Mesodermal cell (in vitro differentiated cells): ENCODE measurements at regions not wholly inside any gene's neighbourhood (a gene's known extent, or its start where the extent isn't known, plus 50 kb on each side); places are given as distances from the start of the nearest gene placed in this dataset.

ENCODE experiments used
- H3K27ac ChIP-seq: 2 replicates; pipeline ENCODE4 v1.7.0; 2013; ENCODE audit warnings: mild to moderate bottlenecking, low read depth, low read length, moderate library complexity; ENCODE audit not compliant: severe bottlenecking
- H3K36me3 ChIP-seq: 2 replicates; pipeline ENCODE4 v1.7.1; 2013; ENCODE audit warnings: mild to moderate bottlenecking, low read length, moderate library complexity; ENCODE audit not compliant: control insufficient read depth, insufficient read depth
- H3K4me1 ChIP-seq: one replicate; pipeline ENCODE4 v1.7.1; 2013; ENCODE audit warnings: mild to moderate bottlenecking, low read length; ENCODE audit not compliant: insufficient read depth, control insufficient read depth, poor library complexity, severe bottlenecking
- H3K4me3 ChIP-seq: 2 replicates; pipeline ENCODE4 v1.7.0; 2013; ENCODE audit warnings: low read length, control low read depth, mild to moderate bottlenecking; ENCODE audit not compliant: insufficient read depth, poor library complexity, severe bottlenecking; ENCODE audit errors: extremely low read depth
- H3K9me3 ChIP-seq: 2 replicates; pipeline ENCODE4 v1.7.1; 2013; ENCODE audit warnings: mild to moderate bottlenecking, low read length, moderate library complexity; ENCODE audit not compliant: control insufficient read depth
- WGBS, 2 experiments: methylation state at CpG; one replicate each; pipeline ENCODE4 v1.1.5; 2013; ENCODE audit warnings: missing lambda C conversion rate in 2 of 2; ENCODE audit not compliant: insufficient coverage in 2 of 2; 5-methylcytosine and 5-hydroxymethylcytosine counted together

DNA sequence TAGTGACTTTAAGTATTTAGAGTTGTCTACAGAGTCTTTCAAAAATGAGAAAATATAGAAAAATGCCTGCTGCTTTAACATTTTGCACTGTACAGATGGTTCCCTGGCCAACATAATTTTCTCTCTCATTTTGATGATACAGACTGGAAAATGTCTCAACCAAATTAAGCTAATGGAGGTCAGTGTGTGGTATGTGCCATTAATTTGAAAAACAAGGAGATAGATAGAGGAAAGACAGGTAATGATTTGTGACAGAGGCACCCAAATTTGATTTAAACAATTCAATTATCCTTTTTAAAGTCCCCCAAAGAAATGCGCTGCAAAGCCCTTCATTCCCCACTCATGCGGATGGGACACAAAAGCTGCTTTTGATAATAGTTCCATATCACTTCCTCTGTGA is 140.0 kb downstream of the ASCL1 start:
- H3K4me1 ChIP-seq = peaks cover 9% of the 10 kb centered on the region
- no peaks in the 10 kb centered on the region for H3K36me3 ChIP-seq
- no CpG with 5 or more reads among the region's 2 CpGs for WGBS, 2 experiments
- H3K27ac ChIP-seq = no peak overlapping the region
- H3K4me3 ChIP-seq = no peak overlapping the region
- H3K9me3 ChIP-seq = no peaks in the 10 kb centered on the region

DNA sequence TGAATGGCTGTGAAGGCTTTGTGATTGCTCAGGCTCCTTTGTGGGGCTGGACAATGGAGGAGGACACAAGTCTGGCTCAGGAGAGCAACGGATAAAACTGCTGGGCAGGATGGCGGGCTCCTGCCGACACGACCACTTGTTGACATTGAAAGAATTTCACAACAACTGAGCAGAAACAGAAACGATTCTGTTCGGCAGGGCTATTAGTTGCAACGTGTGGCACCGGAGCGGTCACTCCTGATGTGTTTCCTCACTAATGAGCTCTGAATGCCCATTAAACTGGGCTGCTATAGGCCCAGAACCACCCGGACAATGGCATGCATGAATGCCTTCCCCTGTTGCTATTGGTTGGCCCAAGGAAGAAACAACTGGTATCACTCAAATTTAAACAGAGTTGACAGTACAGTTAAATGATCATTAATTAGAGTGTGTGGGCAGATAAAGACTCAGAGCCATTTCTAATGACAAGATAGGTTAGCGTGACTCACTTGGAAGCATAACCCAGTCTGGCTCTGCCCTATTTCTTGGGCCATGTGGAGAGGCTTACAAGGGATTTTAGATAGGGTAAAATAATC is 142.9 kb downstream of the ASCL1 start:
- no peak overlapping the region for H3K4me3 ChIP-seq
- no peaks in the 10 kb centered on the region for H3K4me1 ChIP-seq
- no peaks in the 10 kb centered on the region for H3K36me3 ChIP-seq
- no peaks in the 10 kb centered on the region for H3K9me3 ChIP-seq
- H3K27ac ChIP-seq = no peak overlapping the region
- WGBS, 2 experiments = 93 to 96% methylated on average over 10 to 11 of the region's 11 CpGs

DNA sequence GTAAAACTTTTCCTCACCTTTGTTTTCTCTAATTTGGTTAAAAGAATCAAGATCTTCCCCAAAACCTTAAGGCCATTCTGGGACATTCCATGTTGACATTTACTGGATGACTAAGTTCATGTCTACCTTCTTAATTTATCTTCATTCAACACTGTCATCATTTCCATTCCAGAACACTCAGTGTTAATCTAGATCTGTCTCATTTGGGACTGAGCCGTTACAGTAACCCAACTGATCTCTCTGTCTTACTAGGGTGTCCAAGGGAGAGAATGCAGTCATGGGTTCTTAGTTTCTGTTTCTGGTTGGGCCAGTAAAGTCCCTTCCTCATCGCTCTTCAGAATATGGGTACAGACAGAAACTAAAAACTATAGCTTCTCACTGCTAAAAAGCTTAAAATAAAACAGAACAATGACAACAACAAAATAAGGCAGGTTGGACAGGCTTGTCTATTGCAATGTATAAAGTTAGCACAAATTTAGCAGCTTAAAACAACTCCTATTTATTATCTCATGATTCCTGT is 144.8 kb downstream of the ASCL1 start:
- H3K9me3 ChIP-seq = no peaks in the 10 kb centered on the region
- H3K36me3 ChIP-seq = no peaks in the 10 kb centered on the region
- no peak overlapping the region for H3K4me3 ChIP-seq
- H3K27ac ChIP-seq = no peak overlapping the region
- WGBS, 2 experiments = 71% methylated on average over 1 of the region's 2 CpGs; no CpG with 5 or more reads in 1 of the 2 experiments
- no peaks in the 10 kb centered on the region for H3K4me1 ChIP-seq

DNA sequence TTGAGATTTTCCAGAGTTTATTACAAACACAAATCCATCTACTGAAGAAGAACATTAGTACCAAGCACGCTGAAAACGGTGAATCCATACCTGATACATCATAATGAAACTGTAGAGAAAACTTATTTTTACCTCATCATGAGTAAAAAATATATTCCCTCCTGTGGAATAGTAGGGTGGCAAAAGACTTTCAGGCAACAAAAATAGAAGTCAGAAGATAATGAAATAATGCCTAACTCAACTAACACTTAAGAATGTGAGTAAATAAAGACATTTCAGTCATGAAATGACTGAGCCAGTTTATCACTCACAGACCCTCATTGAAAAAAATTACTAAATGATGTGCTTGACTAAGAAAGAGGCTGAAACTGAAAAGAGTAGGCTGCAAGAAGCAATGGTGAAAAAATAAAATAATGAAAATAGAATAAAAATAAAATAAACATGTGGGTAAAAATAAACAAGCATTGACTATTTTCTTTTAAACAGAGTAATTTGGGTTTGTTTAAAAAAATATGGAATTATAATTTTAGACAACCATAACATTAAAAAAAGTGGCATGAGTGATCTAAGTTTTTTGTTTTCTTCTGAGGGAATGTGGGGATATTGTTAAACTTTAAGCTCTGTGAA is 148.6 kb downstream of the ASCL1 start:
- WGBS, 2 experiments = no CpG with 5 or more reads among the region's 2 CpGs
- no peak overlapping the region for H3K4me3 ChIP-seq
- H3K9me3 ChIP-seq = no peaks in the 10 kb centered on the region
- no peak overlapping the region for H3K27ac ChIP-seq
- no peaks in the 10 kb centered on the region for H3K36me3 ChIP-seq
- no peaks in the 10 kb centered on the region for H3K4me1 ChIP-seq

DNA sequence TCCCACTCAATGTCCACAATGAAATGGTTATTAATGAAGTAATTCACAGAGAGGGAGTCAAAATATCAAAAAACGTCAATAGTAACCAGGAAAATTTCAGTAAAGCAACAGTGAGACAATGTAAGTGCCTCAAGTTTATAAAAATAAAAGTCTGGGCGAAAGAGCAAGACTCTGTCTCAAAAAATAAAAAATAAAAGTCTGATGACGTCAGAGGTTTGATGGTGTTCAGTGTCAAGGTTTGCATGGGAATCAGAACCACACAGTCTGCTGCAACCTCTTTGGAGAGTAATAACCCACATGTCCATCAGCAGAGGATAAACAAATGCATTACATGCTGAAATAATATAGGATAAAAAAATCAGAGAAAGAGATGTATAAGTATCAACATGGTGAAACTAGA is 152.4 kb downstream of the ASCL1 start:
- Histone ChIP-seq H3K36me3 (no peaks in the 10 kb centered on the region), H3K27ac (no peak overlapping the region), H3K9me3 (no peaks in the 10 kb centered on the region), H3K4me3 (no peak overlapping the region), H3K4me1 (no peaks in the 10 kb centered on the region)
- WGBS, 2 experiments = 80 to 88% methylated on average over 1 to 3 of the region's 3 CpGs

DNA sequence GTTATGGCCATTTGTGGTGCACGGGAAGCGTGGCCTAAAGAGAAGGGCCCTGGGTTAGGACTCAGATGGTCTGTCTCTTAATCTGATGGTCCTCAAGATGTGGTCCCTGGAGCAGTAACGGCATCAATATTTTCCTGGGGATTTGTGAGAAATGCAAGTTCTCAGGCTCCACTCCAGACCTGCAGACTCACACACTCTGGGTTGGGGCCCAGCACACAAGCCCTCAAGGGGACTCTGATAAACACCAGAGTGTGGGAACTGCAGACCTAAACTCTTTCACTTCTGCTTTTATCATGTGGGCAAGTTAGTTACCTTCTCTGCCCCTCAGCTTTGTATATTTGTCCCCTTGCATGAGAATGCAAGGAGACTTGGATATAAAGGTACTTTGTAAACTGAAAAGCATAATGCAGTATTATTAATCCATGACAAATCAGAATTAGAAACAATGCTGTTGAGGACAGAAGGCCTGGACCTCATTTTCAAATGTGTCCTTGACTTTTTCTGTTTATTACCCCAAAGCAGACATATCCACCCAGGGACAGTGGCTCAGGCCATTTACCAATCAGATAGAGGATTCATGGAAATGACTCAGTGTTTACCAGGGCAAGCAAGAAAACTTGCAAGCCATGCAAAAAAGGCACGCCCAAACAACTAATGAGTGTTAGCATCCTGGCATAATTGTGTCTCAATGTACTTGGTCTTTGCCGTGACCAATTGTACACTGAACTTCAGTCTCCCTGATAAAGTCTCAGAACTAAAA is 157.0 kb downstream of the ASCL1 start:
- 85 to 98% methylated on average over 4 to 5 of the region's 5 CpGs for WGBS, 2 experiments
- Histone ChIP-seq H3K4me3 (no peak overlapping the region), H3K4me1 (no peaks in the 10 kb centered on the region), H3K9me3 (no peaks in the 10 kb centered on the region), H3K27ac (peak overlapping the region; percentile 11), H3K36me3 (no peaks in the 10 kb centered on the region)

DNA sequence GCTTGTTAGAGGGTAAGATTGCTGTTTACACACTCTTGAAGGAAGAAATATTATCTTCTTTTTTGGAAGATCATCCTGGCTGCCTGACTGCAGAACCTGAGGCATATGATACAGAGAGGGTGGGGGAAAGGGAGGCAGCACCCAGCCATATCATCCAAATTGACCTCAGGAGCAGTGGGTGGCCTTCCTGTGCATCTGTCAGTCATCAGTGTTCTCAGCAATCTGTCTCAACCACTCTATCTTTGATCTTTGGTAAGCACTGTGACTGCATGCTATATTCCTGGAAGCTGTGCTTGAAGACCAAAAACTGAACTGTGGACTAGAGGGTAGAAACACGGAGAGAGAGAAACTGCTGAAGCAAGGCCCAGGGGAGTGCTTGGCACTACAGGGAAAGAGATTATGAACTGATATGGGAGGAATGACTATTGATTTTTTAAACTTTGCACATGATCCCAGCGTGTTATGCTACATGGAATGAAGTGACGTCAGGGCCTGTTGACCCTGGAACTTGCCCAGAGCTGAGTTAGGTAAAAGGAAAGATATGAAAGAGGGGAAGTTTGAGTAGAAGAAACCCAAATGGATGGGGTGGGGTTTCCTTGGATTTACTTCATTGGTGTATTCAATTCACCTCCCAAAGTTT is 171.5 kb downstream of the ASCL1 start:
- Histone ChIP-seq H3K4me3 (no peak overlapping the region), H3K36me3 (no peaks in the 10 kb centered on the region), H3K27ac (no peak overlapping the region), H3K9me3 (peaks cover 4% of the 10 kb centered on the region), H3K4me1 (no peaks in the 10 kb centered on the region)
- WGBS, 2 experiments = 85 to 87% methylated on average over 3 of the region's 3 CpGs

DNA sequence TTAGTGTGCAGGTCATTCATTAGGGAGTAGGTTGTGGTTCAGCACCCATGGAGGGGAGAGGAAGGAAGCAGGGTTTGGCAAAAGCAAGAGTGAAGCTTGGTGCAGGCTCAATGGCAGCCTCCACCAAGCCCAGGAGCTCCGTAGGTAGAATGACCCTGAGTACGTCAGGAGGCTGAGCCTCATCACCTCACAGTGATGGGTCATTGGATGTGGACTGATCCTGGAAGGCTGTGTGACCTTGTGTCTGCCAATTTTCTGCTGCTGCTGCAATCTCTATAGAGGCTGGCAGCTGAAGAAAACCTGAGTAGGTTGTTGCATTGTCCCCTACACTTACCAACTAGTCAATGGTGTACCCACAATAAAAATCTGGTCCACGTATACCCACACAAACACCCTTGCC is 173.1 kb downstream of the ASCL1 start:
- Histone ChIP-seq H3K9me3 (peaks cover 5% of the 10 kb centered on the region), H3K36me3 (no peaks in the 10 kb centered on the region), H3K4me3 (no peak overlapping the region), H3K27ac (no peak overlapping the region), H3K4me1 (no peaks in the 10 kb centered on the region)
- WGBS, 2 experiments = 100% methylated on average over 1 to 2 of the region's 3 CpGs

DNA sequence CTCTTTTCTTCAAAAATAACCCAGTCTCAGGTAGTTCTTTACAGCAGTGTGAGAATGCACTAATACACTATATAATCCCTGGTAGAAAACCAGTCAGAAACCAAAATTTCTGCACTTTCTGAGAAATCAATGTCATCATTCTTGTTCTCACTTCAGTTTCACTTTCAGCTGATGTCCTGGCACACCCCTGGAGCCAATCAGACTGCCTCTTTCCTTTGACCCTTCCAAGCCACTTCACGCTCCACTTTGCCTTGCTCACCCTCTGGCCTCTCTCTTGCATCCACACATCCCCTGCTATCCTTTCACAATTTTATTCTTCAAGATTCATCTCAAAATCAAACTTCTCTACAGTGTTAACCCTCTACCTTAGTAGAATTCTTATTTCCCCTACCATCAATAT is 181.1 kb downstream of the ASCL1 start:
- Histone ChIP-seq H3K4me3 (no peak overlapping the region), H3K36me3 (no peaks in the 10 kb centered on the region), H3K4me1 (no peaks in the 10 kb centered on the region), H3K27ac (no peak overlapping the region), H3K9me3 (peaks cover 3% of the 10 kb centered on the region)
- WGBS, 2 experiments = 87 to 100% methylated on average over 1 of the region's 1 CpG

DNA sequence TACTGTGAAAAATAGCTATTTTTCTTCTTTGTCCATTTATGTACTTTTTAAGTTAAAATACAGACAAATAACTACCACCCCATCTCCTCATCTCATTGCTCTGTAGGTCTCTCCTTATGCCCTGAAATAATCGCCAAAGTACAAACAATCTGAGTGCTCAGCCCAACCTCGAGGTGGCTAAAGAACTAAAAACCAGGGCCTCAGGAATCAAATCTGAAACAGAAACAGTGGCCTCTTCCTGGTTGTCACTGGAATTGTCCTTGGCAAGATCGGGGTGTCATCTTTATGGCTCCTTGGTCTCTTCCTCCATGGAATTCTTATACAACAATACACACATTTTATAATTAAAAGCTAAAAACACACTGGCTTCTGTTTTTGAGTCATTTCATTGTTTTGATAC is 182.4 kb downstream of the ASCL1 start:
- H3K27ac ChIP-seq = no peak overlapping the region
- no peaks in the 10 kb centered on the region for H3K4me1 ChIP-seq
- H3K36me3 ChIP-seq = no peaks in the 10 kb centered on the region
- no peaks in the 10 kb centered on the region for H3K9me3 ChIP-seq
- H3K4me3 ChIP-seq = no peak overlapping the region
- 80 to 86% methylated on average over 3 of the region's 3 CpGs for WGBS, 2 experiments
